ENCODE measurements at regions not wholly inside any gene's neighbourhood (a gene's known extent, or its start where the extent isn't known, plus 50 kb on each side); places are given as distances from the start of the nearest gene placed in this dataset.

DNA sequence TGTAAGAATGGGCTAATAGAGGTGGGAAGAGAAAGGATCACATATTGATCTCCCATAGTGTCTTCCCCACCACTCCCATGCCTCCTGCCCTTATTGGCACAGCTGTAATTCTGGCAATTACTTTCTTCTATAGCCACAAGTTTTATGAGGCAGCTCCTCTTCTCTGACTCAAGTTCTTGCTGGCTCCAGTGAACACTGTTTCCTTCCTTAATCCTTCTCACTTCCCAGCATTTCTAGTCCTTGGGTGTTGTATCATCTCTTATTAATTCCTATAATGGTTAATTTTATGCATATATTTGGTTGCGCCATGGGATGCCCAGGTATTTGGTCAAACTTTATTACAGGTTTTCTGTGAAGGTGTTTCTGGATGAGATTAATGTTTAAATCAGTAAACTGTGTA is 103.3 kb downstream of the MRPL39 start:
- TF ChIP-seq CTCF (IDR thresholded peaks at IDR 0.05), result no peak
- TF ChIP-seq EP300 (IDR thresholded peaks at IDR 0.05), result no peak
- TF ChIP-seq POLR2A (IDR thresholded peaks at IDR 0.05), result no peak
